ENCODE measurements at regions not wholly inside any gene's neighbourhood (a gene's known extent, or its start where the extent isn't known, plus 50 kb on each side); places are given as distances from the start of the nearest gene placed in this dataset.

- peaks cover 14% of the 10 kb centered on the region for H3K4me1 Mint-ChIP-seq (ENCODE audit: low read depth, unreplicated experiment)
- peaks cover 68% of the 10 kb centered on the region for H3K4me1 ChIP-seq
- CTCF ChIA-PET = interaction anchor here (0.6 kb wide), 1 partner anchor 15 kb away, joined by 3 read pairs; no protein-coding TSS in a partner anchor
These were observed 265.5 kb upstream of the ZNF608 start for GRCh38 chr5:125011947-125012346.

GRCh38 chr5:125012727-125013451 lies 266.4 kb upstream of the ZNF608 start:
- POLR2A ChIA-PET = interaction anchor here (0.6 to 3.0 kb wide), 3 partner anchors 14 to 267 kb away, joined by 3 to 10 read pairs (median 7); no protein-coding TSS in a partner anchor
- H3K36me3 Mint-ChIP-seq (ENCODE audit: insufficient read depth, unreplicated experiment) = peaks cover 6% of the 10 kb centered on the region
- no peak overlapping the region for H3K4me3 ChIP-seq (ENCODE audit: low read depth, low read length)
- H3K27me3 ChIP-seq (replicated peaks; ENCODE audit: control insufficient read depth, insufficient read depth, low read length) = no peaks in the 10 kb centered on the region
- H3K36me3 ChIP-seq (ENCODE audit: control insufficient read depth, insufficient read depth, low read length) = no peaks in the 10 kb centered on the region; the same call in 1 of the 2 replicates
- intact Hi-C loops (cut with micrococcal nuclease; ENCODE audit: unreplicated experiment) = loop anchor here (1.0 to 10.0 kb wide), 8 partner anchors 88 to 652 kb away; partner anchors contain the start of gene ZNF608
- H3K4me1 ChIP-seq = peaks cover 77% of the 10 kb centered on the region
- H3K4me1 Mint-ChIP-seq (ENCODE audit: low read depth, unreplicated experiment) = peaks cover 21% of the 10 kb centered on the region
- H3K9me3 Mint-ChIP-seq (ENCODE audit: unreplicated experiment) = peaks cover 10% of the 10 kb centered on the region
- CTCF ChIA-PET = interaction anchor here (1.0 kb wide), 1 partner anchor 264 kb away, joined by 3 read pairs; no protein-coding TSS in a partner anchor
- no TSS peak for BruUV-seq (replicated peaks)
- no peaks in the 10 kb centered on the region for H3K9me3 ChIP-seq
- H3K27ac Mint-ChIP-seq (ENCODE audit: unreplicated experiment) = peak overlapping the region; percentile 22
- H3K27me3 Mint-ChIP-seq (ENCODE audit: insufficient read depth, unreplicated experiment) = no peaks in the 10 kb centered on the region
- H3K4me3 Mint-ChIP-seq (ENCODE audit: unreplicated experiment) = peak overlapping the region; percentile 46
- peak; percentile 70 to 72 for DNase-seq
- TF ChIP-seq, protein P1, sequence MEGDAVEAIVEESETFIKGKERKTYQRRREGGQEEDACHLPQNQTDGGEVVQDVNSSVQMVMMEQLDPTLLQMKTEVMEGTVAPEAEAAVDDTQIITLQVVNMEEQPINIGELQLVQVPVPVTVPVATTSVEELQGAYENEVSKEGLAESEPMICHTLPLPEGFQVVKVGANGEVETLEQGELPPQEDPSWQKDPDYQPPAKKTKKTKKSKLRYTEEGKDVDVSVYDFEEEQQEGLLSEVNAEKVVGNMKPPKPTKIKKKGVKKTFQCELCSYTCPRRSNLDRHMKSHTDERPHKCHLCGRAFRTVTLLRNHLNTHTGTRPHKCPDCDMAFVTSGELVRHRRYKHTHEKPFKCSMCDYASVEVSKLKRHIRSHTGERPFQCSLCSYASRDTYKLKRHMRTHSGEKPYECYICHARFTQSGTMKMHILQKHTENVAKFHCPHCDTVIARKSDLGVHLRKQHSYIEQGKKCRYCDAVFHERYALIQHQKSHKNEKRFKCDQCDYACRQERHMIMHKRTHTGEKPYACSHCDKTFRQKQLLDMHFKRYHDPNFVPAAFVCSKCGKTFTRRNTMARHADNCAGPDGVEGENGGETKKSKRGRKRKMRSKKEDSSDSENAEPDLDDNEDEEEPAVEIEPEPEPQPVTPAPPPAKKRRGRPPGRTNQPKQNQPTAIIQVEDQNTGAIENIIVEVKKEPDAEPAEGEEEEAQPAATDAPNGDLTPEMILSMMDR (IDR thresholded peaks at IDR 0.05; ENCODE audit: insufficient read depth in 1 of 2, low read depth in 1 of 2, low read length in 1 of 2, severe bottlenecking in 1 of 2, unreplicated experiment in 1 of 2) = no peak

More at GRCh38 chr5:125011947-125012346, 265.5 kb upstream of the ZNF608 start:
- intact Hi-C loops (cut with micrococcal nuclease; ENCODE audit: unreplicated experiment) = loop anchor here (1.0 to 10.0 kb wide), 11 partner anchors 15 to 653 kb away; partner anchors contain the start of gene ZNF608
- H3K9me3 ChIP-seq = no peaks in the 10 kb centered on the region
- H3K27me3 ChIP-seq (replicated peaks; ENCODE audit: control insufficient read depth, insufficient read depth, low read length) = no peaks in the 10 kb centered on the region
- no peaks in the 10 kb centered on the region; the same call in 1 of the 2 replicates for H3K36me3 ChIP-seq (ENCODE audit: control insufficient read depth, insufficient read depth, low read length)
- no peaks in the 10 kb centered on the region for H3K36me3 Mint-ChIP-seq (ENCODE audit: insufficient read depth, unreplicated experiment)
- no peaks in the 10 kb centered on the region for H3K27me3 Mint-ChIP-seq (ENCODE audit: insufficient read depth, unreplicated experiment)
- DNase-seq = peak; percentile 35 to 54
- POLR2A ChIA-PET = interaction anchor here (0.7 to 3.0 kb wide), 3 partner anchors 15 to 263 kb away, joined by 3 to 10 read pairs (median 7); no protein-coding TSS in a partner anchor
- peaks cover 10% of the 10 kb centered on the region for H3K9me3 Mint-ChIP-seq (ENCODE audit: unreplicated experiment)
- peak overlapping the region; percentile 83 for H3K27ac Mint-ChIP-seq (ENCODE audit: unreplicated experiment)
- H3K4me3 Mint-ChIP-seq (ENCODE audit: unreplicated experiment) = peak overlapping the region; percentile 46
- no peak overlapping the region for H3K4me3 ChIP-seq (ENCODE audit: low read depth, low read length)
- BruUV-seq (replicated peaks) = no TSS peak
- TF ChIP-seq, protein P1 (IDR thresholded peaks at IDR 0.05; ENCODE audit: insufficient read depth in 1 of 2, low read depth in 1 of 2, low read length in 1 of 2, severe bottlenecking in 1 of 2, unreplicated experiment in 1 of 2) = no peak

GRCh38 chr5:125014202-125014601 lies 267.8 kb upstream of the ZNF608 start:
- ChIA-PET POLR2A (interaction anchor here (3.0 kb wide), 1 partner anchor 265 kb away, joined by 10 read pairs; no protein-coding TSS in a partner anchor), CTCF (no interaction called here)
- Histone ChIP-seq H3K27me3 (replicated peaks; ENCODE audit: control insufficient read depth, insufficient read depth, low read length) (no peaks in the 10 kb centered on the region), H3K4me1 (peaks cover 88% of the 10 kb centered on the region), H3K36me3 (ENCODE audit: control insufficient read depth, insufficient read depth, low read length) (no peaks in the 10 kb centered on the region; the same call in 1 of the 2 replicates), H3K9me3 (no peaks in the 10 kb centered on the region; the same call in 1 of the 2 replicates), H3K4me3 (ENCODE audit: low read depth, low read length) (no peak overlapping the region)
- no TSS peak for BruUV-seq (replicated peaks)
- peaks cover 9% of the 10 kb centered on the region for H3K36me3 Mint-ChIP-seq (ENCODE audit: insufficient read depth, unreplicated experiment)
- no peak for DNase-seq
- no peak overlapping the region for H3K4me3 Mint-ChIP-seq (ENCODE audit: unreplicated experiment)
- peaks cover 33% of the 10 kb centered on the region for H3K4me1 Mint-ChIP-seq (ENCODE audit: low read depth, unreplicated experiment)
- TF ChIP-seq, protein P1 (IDR thresholded peaks at IDR 0.05; ENCODE audit: insufficient read depth in 1 of 2, low read depth in 1 of 2, low read length in 1 of 2, severe bottlenecking in 1 of 2, unreplicated experiment in 1 of 2) = no peak
- H3K27me3 Mint-ChIP-seq (ENCODE audit: insufficient read depth, unreplicated experiment) = no peaks in the 10 kb centered on the region
- peak overlapping the region; percentile 29 for H3K27ac Mint-ChIP-seq (ENCODE audit: unreplicated experiment)
- intact Hi-C loops (cut with micrococcal nuclease; ENCODE audit: unreplicated experiment) = loop anchor here (5.0 to 10.0 kb wide), 6 partner anchors 267 to 651 kb away; partner anchors contain the start of gene ZNF608
- peaks cover 10% of the 10 kb centered on the region for H3K9me3 Mint-ChIP-seq (ENCODE audit: unreplicated experiment)
